GM12878 (cell line): ENCODE measurements at regions not wholly inside any gene's neighbourhood (a gene's known extent, or its start where the extent isn't known, plus 50 kb on each side); places are given as distances from the start of the nearest gene placed in this dataset.
A peak's percentile ranks its signal among the peaks of the same experiment; 100 is the strongest.

Experiments used
- ATF2 ChIP-seq: IDR thresholded peaks from 2 replicates; pipeline ENCODE4 v1.6.1; 2012; ENCODE audit warnings: low read length, inconsistent platforms
- CHD2 ChIP-seq: IDR thresholded peaks from 2 replicates; pipeline ENCODE4 v1.6.1; 2011; ENCODE audit warnings: low read depth, low read length, improper control_type of control experiment, borderline replicate concordance
- HDGF ChIP-seq: fragments of 450-650 bp; IDR thresholded peaks from 2 replicates; pipeline ENCODE4 v1.6.1; 2016; ENCODE audit warnings: antibody characterized with exemption
- IRF4 ChIP-seq: IDR thresholded peaks from 2 replicates; pipeline ENCODE4 v1.6.1; 2011; ENCODE audit warnings: low read depth, low read length
- MXI1 ChIP-seq: fragments of 150-350 bp; IDR thresholded peaks from 2 replicates; pipeline ENCODE4 v1.6.1; 2011; ENCODE audit warnings: low read depth, mild to moderate bottlenecking, inconsistent platforms, low read length, improper control_type of control experiment
- NFIC ChIP-seq: IDR thresholded peaks from 2 replicates; pipeline ENCODE4 v1.6.1; 2012; ENCODE audit warnings: low read depth, mild to moderate bottlenecking, inconsistent platforms, low read length, moderate library complexity
- NR2C1 ChIP-seq: fragments of 450-650 bp; IDR thresholded peaks from 2 replicates; pipeline ENCODE4 v1.6.1; 2017; ENCODE audit warnings: antibody characterized with exemption, mild to moderate bottlenecking, moderate library complexity
- NR2C2 ChIP-seq: IDR thresholded peaks from 2 replicates; pipeline ENCODE4 v1.6.1; 2011; ENCODE audit warnings: borderline replicate concordance, low read depth; ENCODE audit not compliant: control insufficient read depth, insufficient read length
- PAX5 ChIP-seq: IDR thresholded peaks from 2 replicates; pipeline ENCODE4 v1.6.1; 2011; ENCODE audit warnings: low read depth, low read length, borderline replicate concordance
- PBX3 ChIP-seq: IDR thresholded peaks from 2 replicates; pipeline ENCODE4 v1.6.1; 2011; ENCODE audit warnings: mild to moderate bottlenecking, low read depth, low read length, moderate library complexity; ENCODE audit not compliant: insufficient replicate concordance
- PKNOX1 ChIP-seq: fragments of 450-650 bp; IDR thresholded peaks from 2 replicates; pipeline ENCODE4 v1.6.1; 2016; ENCODE audit warnings: mild to moderate bottlenecking
- SMAD5 ChIP-seq: IDR thresholded peaks from 2 replicates; pipeline ENCODE4 v1.6.1; 2016; ENCODE audit warnings: antibody characterized with exemption, low read depth
- SMC3 ChIP-seq: IDR thresholded peaks from 2 replicates; pipeline ENCODE4 v1.6.1; 2011; ENCODE audit warnings: low read length, improper control_type of control experiment, borderline replicate concordance
- SPI1 ChIP-seq: IDR thresholded peaks from 2 replicates; pipeline ENCODE4 v1.6.1; 2011; ENCODE audit warnings: low read depth, mild to moderate bottlenecking, low read length, moderate library complexity, borderline replicate concordance; ENCODE audit not compliant: insufficient read depth
- WRNIP1 ChIP-seq: IDR thresholded peaks from 2 replicates; pipeline ENCODE4 v1.6.1; 2011; ENCODE audit warnings: low read depth, low read length, improper control_type of control experiment, borderline replicate concordance
- YY1 ChIP-seq: IDR thresholded peaks from 2 replicates; pipeline ENCODE4 v1.6.1; 2011; ENCODE audit warnings: low read depth, mild to moderate bottlenecking, low read length
- ZNF384 ChIP-seq: IDR thresholded peaks from 2 replicates; pipeline ENCODE4 v1.6.1; 2012; ENCODE audit warnings: low read depth, mild to moderate bottlenecking, low read length, improper control_type of control experiment, borderline replicate concordance
- ZSCAN29 ChIP-seq: fragments of 450-650 bp; IDR thresholded peaks from 2 replicates; pipeline ENCODE4 v1.6.1; 2017; ENCODE audit warnings: mild to moderate bottlenecking, moderate library complexity
- TF ChIP-seq, protein P1 (sequence below): fragments of 450-650 bp; IDR thresholded peaks from 2 replicates; pipeline ENCODE4 v1.6.1; 2017; ENCODE audit warnings: low read depth, mild to moderate bottlenecking, moderate library complexity
- TF ChIP-seq, protein P2 (sequence below): fragments of 450-650 bp; IDR thresholded peaks from 2 replicates; pipeline ENCODE4 v1.6.1; 2018; ENCODE audit warnings: mild to moderate bottlenecking, low read depth, moderate library complexity; ENCODE audit not compliant: partially characterized antibody
- TF ChIP-seq, protein P3 (sequence below): fragments of 450-650 bp; conservative IDR thresholded peaks from 2 replicates; pipeline ENCODE4 v1.6.1; 2017; ENCODE audit warnings: mild to moderate bottlenecking, moderate library complexity

DNA sequence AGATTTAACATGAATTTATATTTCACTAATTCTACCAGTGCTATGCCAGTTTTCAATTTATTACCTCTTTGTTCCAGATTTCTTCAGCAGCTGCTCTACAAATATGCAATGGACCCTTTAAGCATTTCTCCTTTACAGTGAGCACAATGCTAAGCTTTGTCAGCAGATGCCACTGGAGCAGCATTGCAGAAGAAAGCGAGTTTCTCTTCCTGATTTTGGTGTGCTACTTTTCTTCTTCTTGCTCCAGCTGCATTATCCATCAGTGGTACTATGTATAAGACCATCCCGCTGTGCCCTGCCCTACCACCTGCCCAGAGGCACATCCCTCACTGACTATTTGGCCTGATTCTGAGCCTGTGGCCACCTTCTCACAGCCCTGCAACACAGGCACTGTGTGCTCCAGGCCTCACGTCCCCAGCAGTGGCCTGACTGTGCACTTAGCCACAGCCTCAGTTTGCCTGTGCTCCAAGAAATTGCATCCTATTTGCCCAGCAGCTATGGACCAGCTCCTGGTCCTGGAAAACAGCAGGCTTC, 84.1 kb downstream of the TNFAIP3 start (continued):
- TF ChIP-seq NR2C2 (no peak), ZSCAN29 (no peak), NFIC (0 out of 2 replicates have a peak, but pooled peaks have one; percentile 10), YY1 (no peak), MXI1 (no peak), SPI1 (peak; percentile 85), WRNIP1 (no peak), NR2C1 (no peak), SMC3 (peak; percentile 56; the same call in 1 of the 2 replicates), PBX3 (no peak), HDGF (peak; percentile 72; the same call in 1 of the 2 replicates), SMAD5 (no peak), ATF2 (no peak), IRF4 (0 out of 2 replicates have a peak, but pooled peaks have one; percentile 32), PKNOX1 (no peak), PAX5 (no peak), ZNF384 (no peak), CHD2 (no peak)
- TF ChIP-seq, protein P1, sequence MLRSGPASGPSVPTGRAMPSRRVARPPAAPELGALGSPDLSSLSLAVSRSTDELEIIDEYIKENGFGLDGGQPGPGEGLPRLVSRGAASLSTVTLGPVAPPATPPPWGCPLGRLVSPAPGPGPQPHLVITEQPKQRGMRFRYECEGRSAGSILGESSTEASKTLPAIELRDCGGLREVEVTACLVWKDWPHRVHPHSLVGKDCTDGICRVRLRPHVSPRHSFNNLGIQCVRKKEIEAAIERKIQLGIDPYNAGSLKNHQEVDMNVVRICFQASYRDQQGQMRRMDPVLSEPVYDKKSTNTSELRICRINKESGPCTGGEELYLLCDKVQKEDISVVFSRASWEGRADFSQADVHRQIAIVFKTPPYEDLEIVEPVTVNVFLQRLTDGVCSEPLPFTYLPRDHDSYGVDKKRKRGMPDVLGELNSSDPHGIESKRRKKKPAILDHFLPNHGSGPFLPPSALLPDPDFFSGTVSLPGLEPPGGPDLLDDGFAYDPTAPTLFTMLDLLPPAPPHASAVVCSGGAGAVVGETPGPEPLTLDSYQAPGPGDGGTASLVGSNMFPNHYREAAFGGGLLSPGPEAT = no peak
- TF ChIP-seq, protein P2, sequence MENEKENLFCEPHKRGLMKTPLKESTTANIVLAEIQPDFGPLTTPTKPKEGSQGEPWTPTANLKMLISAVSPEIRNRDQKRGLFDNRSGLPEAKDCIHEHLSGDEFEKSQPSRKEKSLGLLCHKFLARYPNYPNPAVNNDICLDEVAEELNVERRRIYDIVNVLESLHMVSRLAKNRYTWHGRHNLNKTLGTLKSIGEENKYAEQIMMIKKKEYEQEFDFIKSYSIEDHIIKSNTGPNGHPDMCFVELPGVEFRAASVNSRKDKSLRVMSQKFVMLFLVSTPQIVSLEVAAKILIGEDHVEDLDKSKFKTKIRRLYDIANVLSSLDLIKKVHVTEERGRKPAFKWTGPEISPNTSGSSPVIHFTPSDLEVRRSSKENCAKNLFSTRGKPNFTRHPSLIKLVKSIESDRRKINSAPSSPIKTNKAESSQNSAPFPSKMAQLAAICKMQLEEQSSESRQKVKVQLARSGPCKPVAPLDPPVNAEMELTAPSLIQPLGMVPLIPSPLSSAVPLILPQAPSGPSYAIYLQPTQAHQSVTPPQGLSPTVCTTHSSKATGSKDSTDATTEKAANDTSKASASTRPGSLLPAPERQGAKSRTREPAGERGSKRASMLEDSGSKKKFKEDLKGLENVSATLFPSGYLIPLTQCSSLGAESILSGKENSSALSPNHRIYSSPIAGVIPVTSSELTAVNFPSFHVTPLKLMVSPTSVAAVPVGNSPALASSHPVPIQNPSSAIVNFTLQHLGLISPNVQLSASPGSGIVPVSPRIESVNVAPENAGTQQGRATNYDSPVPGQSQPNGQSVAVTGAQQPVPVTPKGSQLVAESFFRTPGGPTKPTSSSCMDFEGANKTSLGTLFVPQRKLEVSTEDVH = no peak
- TF ChIP-seq, protein P3, sequence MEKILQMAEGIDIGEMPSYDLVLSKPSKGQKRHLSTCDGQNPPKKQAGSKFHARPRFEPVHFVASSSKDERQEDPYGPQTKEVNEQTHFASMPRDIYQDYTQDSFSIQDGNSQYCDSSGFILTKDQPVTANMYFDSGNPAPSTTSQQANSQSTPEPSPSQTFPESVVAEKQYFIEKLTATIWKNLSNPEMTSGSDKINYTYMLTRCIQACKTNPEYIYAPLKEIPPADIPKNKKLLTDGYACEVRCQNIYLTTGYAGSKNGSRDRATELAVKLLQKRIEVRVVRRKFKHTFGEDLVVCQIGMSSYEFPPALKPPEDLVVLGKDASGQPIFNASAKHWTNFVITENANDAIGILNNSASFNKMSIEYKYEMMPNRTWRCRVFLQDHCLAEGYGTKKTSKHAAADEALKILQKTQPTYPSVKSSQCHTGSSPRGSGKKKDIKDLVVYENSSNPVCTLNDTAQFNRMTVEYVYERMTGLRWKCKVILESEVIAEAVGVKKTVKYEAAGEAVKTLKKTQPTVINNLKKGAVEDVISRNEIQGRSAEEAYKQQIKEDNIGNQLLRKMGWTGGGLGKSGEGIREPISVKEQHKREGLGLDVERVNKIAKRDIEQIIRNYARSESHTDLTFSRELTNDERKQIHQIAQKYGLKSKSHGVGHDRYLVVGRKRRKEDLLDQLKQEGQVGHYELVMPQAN = no peak
